ENCODE measurements at regions not wholly inside any gene's neighbourhood (a gene's known extent, or its start where the extent isn't known, plus 50 kb on each side); places are given as distances from the start of the nearest gene placed in this dataset.

DNA sequence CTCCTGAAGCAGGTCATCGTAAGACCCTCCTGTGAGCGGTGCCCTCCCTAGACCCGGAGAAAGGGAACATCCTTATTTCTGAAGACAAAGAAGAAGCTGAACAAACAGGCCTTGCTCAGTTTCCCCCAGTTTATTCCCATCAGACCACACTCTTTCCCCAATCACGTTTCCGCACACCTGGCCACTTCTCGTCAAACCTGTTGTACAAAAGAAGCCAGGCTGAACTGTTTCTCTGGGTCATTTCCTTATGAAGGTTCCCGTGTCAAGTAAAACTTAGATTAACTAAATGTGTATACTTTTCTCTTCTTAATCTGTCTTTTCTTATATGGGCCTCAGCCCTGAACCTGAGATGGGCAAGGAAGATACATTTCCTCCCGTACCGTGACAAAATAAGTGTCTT, 111.6 kb upstream of the ENPP6 start:
- no peaks in the 10 kb centered on the region for H3K36me3 ChIP-seq (ENCODE audit: control insufficient read depth in 2 of 4, insufficient read depth in 4 of 4, low read length in 3 of 4)
- no peaks in the 10 kb centered on the region for H3K79me1 ChIP-seq (ENCODE audit: low read depth, low read length)
- no peak overlapping the region for H2AK5ac ChIP-seq (ENCODE audit: low read depth, low read length)
- H2BK12ac ChIP-seq (ENCODE audit: low read depth, low read length), result no peak overlapping the region
- H4K20me1 ChIP-seq (replicated peaks in 1 of 2; ENCODE audit: control insufficient read depth in 1 of 2, insufficient read depth in 2 of 2, low read length in 2 of 2), result no peaks in the 10 kb centered on the region
- no peak overlapping the region for H3K23ac ChIP-seq (ENCODE audit: insufficient read length)
- no peak overlapping the region for H3K56ac ChIP-seq (replicated peaks; ENCODE audit: insufficient read length, low read depth, low read length)
- no peak overlapping the region for H3K14ac ChIP-seq (ENCODE audit: insufficient read length)
- H3K18ac ChIP-seq (ENCODE audit: extremely low read depth, low read length), result no peak overlapping the region
- H3K27ac ChIP-seq (ENCODE audit: low read depth, low read length), result no peak overlapping the region
- DNase-seq (ENCODE audit: low read depth in 1 of 2, low spot score in 2 of 2), result no peak
- no peak overlapping the region for H2AFZ ChIP-seq (ENCODE audit: low read length)
- 94% methylated on average over 9 of the region's 9 CpGs; no CpG with 5 or more reads in 1 of the 2 experiments for WGBS, 2 experiments (ENCODE audit: extremely low coverage in 1 of 2, insufficient coverage in 1 of 2, insufficient read length in 1 of 2, insufficient replicate concordance in 2 of 2, low coverage in 1 of 2, low lambda C conversion rate in 2 of 2, missing lambda C conversion rate in 1 of 2)
- H4K91ac ChIP-seq (replicated peaks; ENCODE audit: insufficient read length, low read length), result no peak overlapping the region
- ChIA-PET CTCF (ENCODE audit: partially characterized antibody) (no interaction called here), POLR2A (ENCODE audit: partially characterized antibody) (no interaction called here)
- H3K4me3 ChIP-seq (ENCODE audit: extremely low read depth in 1 of 4, insufficient read depth in 2 of 4, low read depth in 3 of 4, low read length in 4 of 4), result no peak overlapping the region
- no peak overlapping the region for H2BK15ac ChIP-seq (ENCODE audit: low read length)
- no peaks in the 10 kb centered on the region for H3K27me3 ChIP-seq (replicated peaks in 1 of 4; ENCODE audit: control insufficient read depth in 3 of 4, extremely low read depth in 1 of 4, insufficient read depth in 3 of 4, low read length in 3 of 4)
- H3K4me2 ChIP-seq (ENCODE audit: insufficient read depth in 1 of 2, low read depth in 2 of 2, low read length in 2 of 2), result no peak overlapping the region
- H3K9me3 ChIP-seq (ENCODE audit: insufficient read depth in 2 of 2, low read depth in 1 of 2, low read length in 1 of 2), result no peaks in the 10 kb centered on the region
- H2BK20ac ChIP-seq (ENCODE audit: low read length), result no peak overlapping the region
- TF ChIP-seq SP4 (IDR thresholded peaks at IDR 0.05; ENCODE audit: low read length) (no peak), SAP30 (IDR thresholded peaks at IDR 0.05; ENCODE audit: insufficient read depth, insufficient replicate concordance, low read length) (no peak), TAF7 (optimal IDR thresholded peaks at IDR 0.05; ENCODE audit: borderline replicate concordance, low read depth, low read length) (no peak), FOSL1 (IDR thresholded peaks at IDR 0.05; ENCODE audit: insufficient read depth, low read depth, low read length) (no peak), KDM1A (IDR thresholded peaks at IDR 0.05; ENCODE audit: borderline replicate concordance, low read length) (no peak), TEAD4 (IDR thresholded peaks at IDR 0.05; ENCODE audit: low read depth, low read length) (no peak), POLR2AphosphoS5 (IDR thresholded peaks at IDR 0.05; ENCODE audit: low read depth, low read length) (no peak), NANOG (IDR thresholded peaks at IDR 0.05; ENCODE audit: insufficient read depth, low read depth, low read length, poor library complexity, severe bottlenecking) (no peak), JUN (IDR thresholded peaks at IDR 0.05; ENCODE audit: low read depth, low read length) (no peak), MAFK (IDR thresholded peaks at IDR 0.05; ENCODE audit: low read depth, low read length) (no peak), YY1 (IDR thresholded peaks at IDR 0.05; ENCODE audit: low read depth, low read length) (no peak), CBX8 (IDR thresholded peaks at IDR 0.05; ENCODE audit: borderline replicate concordance, low read depth, low read length) (no peak), EP300 (IDR thresholded peaks at IDR 0.05; ENCODE audit: borderline replicate concordance in 1 of 2, low read depth in 2 of 2, low read length in 2 of 2) (no peak), SRF (IDR thresholded peaks at IDR 0.05; ENCODE audit: low read depth, low read length) (no peak), CBX5 (IDR thresholded peaks at IDR 0.05; ENCODE audit: low read depth, low read length) (no peak)
- TF ChIP-seq, protein P1, sequence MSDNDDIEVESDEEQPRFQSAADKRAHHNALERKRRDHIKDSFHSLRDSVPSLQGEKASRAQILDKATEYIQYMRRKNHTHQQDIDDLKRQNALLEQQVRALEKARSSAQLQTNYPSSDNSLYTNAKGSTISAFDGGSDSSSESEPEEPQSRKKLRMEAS (IDR thresholded peaks at IDR 0.05), result no peak
- no peak for FAIRE-seq
- no peak overlapping the region for H4K8ac ChIP-seq (ENCODE audit: extremely low read depth, insufficient read depth, low read length)
- no peak overlapping the region for H2BK120ac ChIP-seq (replicated peaks; ENCODE audit: low read depth, low read length)
- no peak overlapping the region for H3K4ac ChIP-seq (replicated peaks; ENCODE audit: insufficient read length, low read depth, low read length)
- H4K5ac ChIP-seq (ENCODE audit: insufficient read length, low read depth, low read length), result no peak overlapping the region
- H3K23me2 ChIP-seq (ENCODE audit: low read depth, low read length), result no peaks in the 10 kb centered on the region
- H3K79me2 ChIP-seq (ENCODE audit: control insufficient read depth in 1 of 2, insufficient read depth in 2 of 2, low read length in 2 of 2), result no peaks in the 10 kb centered on the region
- H3K9ac ChIP-seq (replicated peaks in 1 of 4; ENCODE audit: extremely low read depth in 1 of 4, low read depth in 3 of 4, low read length in 3 of 4), result no peak overlapping the region
- H2BK5ac ChIP-seq (ENCODE audit: low read depth, low read length), result no peak overlapping the region
- no peaks in the 10 kb centered on the region for H3K4me1 ChIP-seq (replicated peaks in 1 of 4; ENCODE audit: control insufficient read depth in 3 of 4, insufficient read depth in 4 of 4, low read length in 3 of 4)
